BLaER1 treated with 17β-estradiol and CSF1 and Interleukin-3, amounts not matched to agents 10 nM and 100 nM (cell line): ENCODE measurements at regions not wholly inside any gene's neighbourhood (a gene's known extent, or its start where the extent isn't known, plus 50 kb on each side); places are given as distances from the start of the nearest gene placed in this dataset.

Experiments used
- H3K27ac ChIP-seq, 11 experiments: shearing (Covaris generic); formaldehyde crosslinking; 2 replicates each; pipeline ENCODE4 v1.8.1; 2022
- H3K27me3 ChIP-seq, 11 experiments: shearing (Covaris generic); formaldehyde crosslinking; 2 replicates each; pipeline ENCODE4 v1.8.1; 2022
- H3K36me3 ChIP-seq, 11 experiments: shearing (Covaris generic); formaldehyde crosslinking; 2 replicates each; pipeline ENCODE4 v1.8.1; 2022
- H3K4me1 ChIP-seq, 10 experiments: shearing (Covaris generic); formaldehyde crosslinking; 2 replicates each; pipeline ENCODE4 v1.8.1; 2022
- H3K4me2 ChIP-seq, 11 experiments: shearing (Covaris generic); formaldehyde crosslinking; 2 replicates each; pipeline ENCODE4 v1.8.1; 2022
- H3K4me3 ChIP-seq, 10 experiments: shearing (Covaris generic); formaldehyde crosslinking; 2 replicates each; pipeline ENCODE4 v1.8.1; 2022
- H3K9ac ChIP-seq, 11 experiments: shearing (Covaris generic); formaldehyde crosslinking; 2 replicates each; pipeline ENCODE4 v1.8.1; 2022
- H3K9me3 ChIP-seq, 11 experiments: shearing (Covaris generic); formaldehyde crosslinking; replicated peaks in 1 of 11; 2 replicates each; pipeline ENCODE4 v1.8.1; 2022
- H4K20me1 ChIP-seq, 11 experiments: shearing (Covaris generic); formaldehyde crosslinking; 2 replicates each; pipeline ENCODE4 v1.8.1; 2022
- Cebpa-rat ChIP-seq, 11 experiments: shearing (Covaris generic); IDR thresholded peaks; 2 replicates each; pipeline ENCODE4 v1.8.1; 2022

- no peak for TF ChIP-seq Cebpa-rat (IDR thresholded peaks at IDR 0.05)
- H3K27me3 ChIP-seq, result no peaks in the 10 kb centered on the region
- H3K4me3 ChIP-seq, result no peak overlapping the region
- H3K4me1 ChIP-seq, result no peaks in the 10 kb centered on the region
- peaks cover 0 to 11% (median 0%) of the 10 kb centered on the region in 11 experiments; a peak in 8 of 22 replicates for H3K9me3 ChIP-seq
- H3K27ac ChIP-seq, result no peak overlapping the region
- no peaks in the 10 kb centered on the region for H4K20me1 ChIP-seq
- H3K36me3 ChIP-seq, result no peaks in the 10 kb centered on the region
- no peak overlapping the region for H3K4me2 ChIP-seq
- no peak overlapping the region for H3K9ac ChIP-seq
These were observed 75.3 kb upstream of the GDF10 start for GRCh38 chr10:47224546-47225218.

GRCh38 chr10:47225219-47225927, 74.6 kb upstream of the GDF10 start:
- no peaks in the 10 kb centered on the region for H3K36me3 ChIP-seq
- peaks cover 0 to 11% (median 0%) of the 10 kb centered on the region in 11 experiments; a peak in 8 of 22 replicates for H3K9me3 ChIP-seq
- no peak overlapping the region for H3K4me3 ChIP-seq
- H3K4me1 ChIP-seq, result no peaks in the 10 kb centered on the region
- H3K27me3 ChIP-seq, result no peaks in the 10 kb centered on the region
- TF ChIP-seq Cebpa-rat (IDR thresholded peaks at IDR 0.05), result no peak
- no peak overlapping the region for H3K27ac ChIP-seq
- H3K9ac ChIP-seq, result no peak overlapping the region
- no peak overlapping the region for H3K4me2 ChIP-seq
- no peaks in the 10 kb centered on the region for H4K20me1 ChIP-seq

DNA sequence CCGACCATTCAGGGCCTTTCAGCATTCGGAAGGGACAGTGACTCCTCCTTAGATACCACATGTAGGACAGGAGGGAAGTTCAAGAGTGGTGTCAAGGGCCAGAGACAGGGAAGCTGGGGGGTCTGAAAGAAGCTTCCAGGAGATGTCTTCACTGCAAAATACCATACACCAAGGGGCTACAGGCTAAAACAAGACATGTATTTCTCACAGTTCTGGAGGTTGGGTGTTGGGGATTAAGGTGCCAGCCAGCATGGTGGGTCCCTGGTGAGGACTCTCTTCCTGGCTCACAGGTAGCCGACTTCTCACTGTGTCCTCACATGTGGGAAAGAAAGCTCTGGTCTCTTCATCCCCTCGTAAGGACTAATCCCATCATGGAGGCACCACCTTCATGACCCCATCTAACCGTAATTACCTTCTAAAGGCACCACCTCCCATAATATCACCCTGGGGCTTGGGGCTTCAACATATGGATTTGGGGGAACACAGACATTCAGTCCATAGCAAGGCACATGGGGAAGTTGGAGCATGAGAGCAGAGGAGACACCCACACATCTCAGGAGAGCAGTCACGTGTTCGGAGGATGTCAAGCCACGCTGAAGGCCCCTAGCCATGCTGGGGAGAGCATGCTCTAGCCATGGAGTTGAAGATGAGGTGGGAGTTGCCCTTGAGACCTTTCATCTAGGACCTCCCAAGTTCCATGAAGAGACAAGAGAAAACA, 73.9 kb upstream of the GDF10 start:
- no peak overlapping the region for H3K4me2 ChIP-seq
- H3K27me3 ChIP-seq, result no peaks in the 10 kb centered on the region
- no peak for TF ChIP-seq Cebpa-rat (IDR thresholded peaks at IDR 0.05)
- H3K9me3 ChIP-seq, result peaks cover 0 to 11% (median 0%) of the 10 kb centered on the region in 11 experiments; a peak in 8 of 22 replicates
- no peaks in the 10 kb centered on the region for H3K4me1 ChIP-seq
- no peaks in the 10 kb centered on the region for H4K20me1 ChIP-seq
- no peak overlapping the region for H3K9ac ChIP-seq
- H3K4me3 ChIP-seq, result no peak overlapping the region
- H3K36me3 ChIP-seq, result no peaks in the 10 kb centered on the region
- no peak overlapping the region for H3K27ac ChIP-seq

GRCh38 chr10:47230482-47230881, 69.5 kb upstream of the GDF10 start:
- H3K4me3 ChIP-seq, result no peak overlapping the region
- H3K4me2 ChIP-seq, result no peak overlapping the region
- peaks cover 0 to 11% (median 0%) of the 10 kb centered on the region in 11 experiments; a peak in 8 of 22 replicates for H3K9me3 ChIP-seq
- no peak for TF ChIP-seq Cebpa-rat (IDR thresholded peaks at IDR 0.05)
- H3K4me1 ChIP-seq, result no peaks in the 10 kb centered on the region
- H3K27me3 ChIP-seq, result peaks cover 0 to 6% (median 0%) of the 10 kb centered on the region in 11 experiments; a peak in 2 of 22 replicates
- H3K9ac ChIP-seq, result no peak overlapping the region
- H3K36me3 ChIP-seq, result no peaks in the 10 kb centered on the region
- no peak overlapping the region for H3K27ac ChIP-seq
- no peaks in the 10 kb centered on the region for H4K20me1 ChIP-seq

DNA sequence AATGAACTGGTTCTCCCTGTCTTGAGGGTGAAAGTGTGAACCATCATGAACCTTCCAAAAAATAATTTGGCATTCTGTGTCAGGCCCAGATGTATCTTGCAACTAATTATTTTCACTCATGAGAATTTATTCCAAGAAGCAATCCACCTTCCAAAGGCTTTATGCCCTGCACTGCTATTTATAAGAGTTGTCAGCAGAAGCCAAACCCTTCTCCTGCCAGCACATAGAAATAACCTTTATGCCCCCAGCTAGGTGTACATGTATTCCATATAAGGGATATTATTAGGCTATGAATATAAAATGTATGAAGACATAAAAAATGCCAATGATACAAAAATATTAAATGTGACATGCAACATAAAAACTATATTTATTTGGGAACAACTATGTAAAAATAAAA, 69.0 kb upstream of the GDF10 start:
- no peaks in the 10 kb centered on the region for H4K20me1 ChIP-seq
- no peaks in the 10 kb centered on the region for H3K36me3 ChIP-seq
- no peak overlapping the region for H3K27ac ChIP-seq
- peaks cover 0 to 11% (median 0%) of the 10 kb centered on the region in 11 experiments; a peak in 8 of 22 replicates for H3K9me3 ChIP-seq
- no peak overlapping the region for H3K4me3 ChIP-seq
- peaks cover 0 to 6% (median 0%) of the 10 kb centered on the region in 11 experiments; a peak in 2 of 22 replicates for H3K27me3 ChIP-seq
- no peak overlapping the region for H3K9ac ChIP-seq
- H3K4me1 ChIP-seq, result no peaks in the 10 kb centered on the region
- H3K4me2 ChIP-seq, result no peak overlapping the region
- no peak for TF ChIP-seq Cebpa-rat (IDR thresholded peaks at IDR 0.05)

DNA sequence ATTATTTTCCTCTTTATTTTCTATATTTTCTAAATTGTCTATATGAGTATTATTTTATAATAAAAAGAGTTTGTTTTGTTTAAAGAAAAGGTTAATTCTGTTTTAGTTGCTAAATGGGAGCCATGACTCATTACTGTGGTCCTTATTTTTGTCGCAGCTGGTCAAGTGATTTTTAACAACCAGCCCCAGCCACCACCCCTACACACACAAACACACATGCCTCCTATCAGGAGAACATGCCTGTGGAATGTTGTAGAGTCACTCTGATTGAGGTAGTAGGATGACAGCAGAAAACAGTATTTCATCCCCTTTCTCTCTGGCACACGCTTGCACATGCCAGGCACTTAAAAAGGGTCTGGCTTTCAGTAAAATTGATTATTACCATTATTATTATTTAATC, 68.6 kb upstream of the GDF10 start:
- Histone ChIP-seq H3K4me3 (no peak overlapping the region), H3K9ac (no peak overlapping the region), H3K4me2 (no peak overlapping the region), H3K4me1 (no peaks in the 10 kb centered on the region), H3K9me3 (peaks cover 0 to 14% (median 0%) of the 10 kb centered on the region in 11 experiments; a peak in 8 of 22 replicates), H3K27me3 (peaks cover 0 to 6% (median 0%) of the 10 kb centered on the region in 11 experiments; a peak in 2 of 22 replicates), H3K27ac (no peak overlapping the region), H4K20me1 (no peaks in the 10 kb centered on the region), H3K36me3 (no peaks in the 10 kb centered on the region)
- no peak for TF ChIP-seq Cebpa-rat (IDR thresholded peaks at IDR 0.05)

DNA sequence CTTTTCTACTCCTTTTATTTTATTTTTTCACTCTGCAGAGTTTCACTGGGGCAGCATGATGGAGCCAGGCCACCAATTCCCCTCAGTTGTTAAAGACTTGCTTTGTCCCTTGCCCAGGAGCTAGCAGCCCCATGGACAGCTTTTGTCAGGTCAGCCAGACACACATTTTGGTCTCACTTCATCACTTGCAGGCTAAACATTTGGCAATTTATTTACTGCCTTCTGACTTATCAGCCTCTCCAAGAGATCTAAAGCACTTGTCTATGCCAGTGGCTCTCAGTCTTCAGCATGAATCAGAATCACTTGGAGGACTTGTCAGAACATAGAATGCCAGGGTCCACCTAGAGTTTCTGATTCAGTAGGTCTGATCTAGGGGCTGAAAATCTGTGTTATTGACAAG, 66.4 kb upstream of the GDF10 start:
- Histone ChIP-seq H3K36me3 (no peaks in the 10 kb centered on the region), H3K4me2 (no peak overlapping the region), H3K27me3 (peaks cover 0 to 11% (median 0%) of the 10 kb centered on the region in 11 experiments; a peak in 2 of 22 replicates), H4K20me1 (no peaks in the 10 kb centered on the region), H3K27ac (no peak overlapping the region), H3K4me1 (no peaks in the 10 kb centered on the region), H3K9ac (no peak overlapping the region), H3K9me3 (peaks cover 0 to 25% (median 3%) of the 10 kb centered on the region in 11 experiments; a peak in 9 of 22 replicates), H3K4me3 (no peak overlapping the region)
- TF ChIP-seq Cebpa-rat (IDR thresholded peaks at IDR 0.05), result no peak

GRCh38 chr10:47235484-47235883, 64.5 kb upstream of the GDF10 start:
- TF ChIP-seq Cebpa-rat (IDR thresholded peaks at IDR 0.05), result no peak
- Histone ChIP-seq H3K27ac (no peak overlapping the region), H3K4me2 (no peak overlapping the region)

More at GRCh38 chr10:47235484-47235883, 64.5 kb upstream of the GDF10 start:
- no peaks in the 10 kb centered on the region for H3K4me1 ChIP-seq
- no peak overlapping the region for H3K9ac ChIP-seq
- peaks cover 0 to 30% (median 0%) of the 10 kb centered on the region in 11 experiments; a peak in 6 of 22 replicates for H3K9me3 ChIP-seq
- peaks cover 0 to 24% (median 0%) of the 10 kb centered on the region in 11 experiments; a peak in 3 of 22 replicates for H3K27me3 ChIP-seq
- H3K4me3 ChIP-seq, result no peak overlapping the region
- H4K20me1 ChIP-seq, result no peaks in the 10 kb centered on the region
- no peaks in the 10 kb centered on the region for H3K36me3 ChIP-seq
